ENCODE measurements at regions not wholly inside any gene's neighbourhood (a gene's known extent, or its start where the extent isn't known, plus 50 kb on each side); places are given as distances from the start of the nearest gene placed in this dataset.

- Mint-ChIP-seq H3K27ac (no peak overlapping the region), H3K36me3 (no peaks in the 10 kb centered on the region), H3K27me3 (ENCODE audit: low read depth in 2 of 2) (peaks cover 12 to 15% of the 10 kb centered on the region in 2 donors), H3K9me3 (no peaks in the 10 kb centered on the region), H3K4me1 (no peaks in the 10 kb centered on the region), H3K4me3 (no peak overlapping the region)
- Histone ChIP-seq H3K27ac (ENCODE audit: low read length) (no peak overlapping the region), H3K4me1 (ENCODE audit: control insufficient read depth, insufficient read depth, low read length) (no peaks in the 10 kb centered on the region), H3K9me3 (ENCODE audit: control insufficient read depth, insufficient read depth, low read length) (no peaks in the 10 kb centered on the region), H3K4me3 (ENCODE audit: low read length) (no peak overlapping the region), H3K36me3 (ENCODE audit: control insufficient read depth, insufficient read depth, low read length) (no peaks in the 10 kb centered on the region), H3K27me3 (ENCODE audit: control insufficient read depth, insufficient read depth, low read length) (no peaks in the 10 kb centered on the region)
- ATAC-seq, result no peak
- TF ChIP-seq CTCF (IDR thresholded peaks at IDR 0.05), result no peak
- intact Hi-C loops (cut with micrococcal nuclease), result no loop called here
- 82% methylated on average over 2 of the region's 2 CpGs for WGBS (ENCODE audit: insufficient coverage)
- DNase-seq, result no peak
Observed at GRCh38 chr6:14511061-14511586, 393.6 kb downstream of the CD83 start.

GRCh38 chr6:14512246-14512645 lies 394.7 kb downstream of the CD83 start:
- H3K4me1 ChIP-seq (ENCODE audit: control insufficient read depth, insufficient read depth, low read length), result no peaks in the 10 kb centered on the region
- H3K4me3 Mint-ChIP-seq, result no peak overlapping the region
- H3K27ac Mint-ChIP-seq, result no peak overlapping the region
- H3K27me3 ChIP-seq (ENCODE audit: control insufficient read depth, insufficient read depth, low read length), result no peaks in the 10 kb centered on the region
- ATAC-seq (no peak), DNase-seq (no peak)
- H3K9me3 Mint-ChIP-seq, result no peaks in the 10 kb centered on the region
- no peaks in the 10 kb centered on the region for H3K36me3 Mint-ChIP-seq
- intact Hi-C loops (cut with micrococcal nuclease), result no loop called here
- H3K27me3 Mint-ChIP-seq (ENCODE audit: low read depth in 2 of 2), result peaks cover 12 to 15% of the 10 kb centered on the region in 2 donors
- TF ChIP-seq CTCF (IDR thresholded peaks at IDR 0.05), result no peak
- H3K4me3 ChIP-seq (ENCODE audit: low read length), result no peak overlapping the region
- no peaks in the 10 kb centered on the region for H3K36me3 ChIP-seq (ENCODE audit: control insufficient read depth, insufficient read depth, low read length)
- no peaks in the 10 kb centered on the region for H3K4me1 Mint-ChIP-seq
- H3K27ac ChIP-seq (ENCODE audit: low read length), result no peak overlapping the region
- no peaks in the 10 kb centered on the region for H3K9me3 ChIP-seq (ENCODE audit: control insufficient read depth, insufficient read depth, low read length)
- 90% methylated on average over 3 of the region's 3 CpGs for WGBS (ENCODE audit: insufficient coverage)

GRCh38 chr6:14513496-14514393 lies 396.2 kb downstream of the CD83 start:
- Histone ChIP-seq H3K27ac (ENCODE audit: low read length) (no peak overlapping the region), H3K36me3 (ENCODE audit: control insufficient read depth, insufficient read depth, low read length) (no peaks in the 10 kb centered on the region), H3K4me1 (ENCODE audit: control insufficient read depth, insufficient read depth, low read length) (no peaks in the 10 kb centered on the region), H3K27me3 (ENCODE audit: control insufficient read depth, insufficient read depth, low read length) (no peaks in the 10 kb centered on the region), H3K4me3 (ENCODE audit: low read length) (no peak overlapping the region), H3K9me3 (ENCODE audit: control insufficient read depth, insufficient read depth, low read length) (no peaks in the 10 kb centered on the region)
- no peaks in the 10 kb centered on the region for H3K36me3 Mint-ChIP-seq
- TF ChIP-seq CTCF (IDR thresholded peaks at IDR 0.05), result no peak
- intact Hi-C loops (cut with micrococcal nuclease), result no loop called here
- no peak for DNase-seq
- peaks cover 15 to 21% of the 10 kb centered on the region in 2 donors for H3K27me3 Mint-ChIP-seq (ENCODE audit: low read depth in 2 of 2)
- no peak overlapping the region for H3K27ac Mint-ChIP-seq
- no peak for ATAC-seq
- WGBS (ENCODE audit: insufficient coverage), result 37% methylated on average over 3 of the region's 7 CpGs
- no peak overlapping the region for H3K4me3 Mint-ChIP-seq
- H3K4me1 Mint-ChIP-seq, result no peaks in the 10 kb centered on the region
- no peaks in the 10 kb centered on the region for H3K9me3 Mint-ChIP-seq
